ENCODE measurements at regions not wholly inside any gene's neighbourhood (a gene's known extent, or its start where the extent isn't known, plus 50 kb on each side); places are given as distances from the start of the nearest gene placed in this dataset.

DNA sequence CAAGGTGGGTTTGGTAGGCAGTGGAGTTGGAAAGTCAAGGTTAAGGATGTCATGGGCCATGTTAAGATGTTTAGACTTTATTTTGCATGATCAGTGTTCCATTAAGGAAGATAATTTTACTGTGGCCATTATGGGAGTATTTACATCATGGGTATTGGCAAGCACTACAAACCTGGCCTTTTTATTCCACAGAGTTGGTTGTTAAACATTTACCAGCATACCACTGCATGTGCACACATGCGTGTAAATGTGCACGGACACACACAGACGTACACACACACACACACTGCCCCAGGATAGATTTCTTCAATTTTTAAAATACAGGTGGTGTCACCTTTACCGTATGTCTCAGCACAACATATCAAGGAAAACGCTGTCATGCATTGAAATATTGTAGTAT lies 51.4 kb upstream of the ITGA6 start (continued):
- TF ChIP-seq ZSCAN20 (CRISPR knock-in tag; IDR thresholded peaks at IDR 0.05) (no peak), EHMT2 (IDR thresholded peaks at IDR 0.05; ENCODE audit: low read depth) (no peak), HOXA7 (CRISPR knock-in tag; IDR thresholded peaks at IDR 0.05) (no peak), MAFK (IDR thresholded peaks at IDR 0.05; ENCODE audit: partially characterized antibody) (no peak), FOXS1 (CRISPR knock-in tag; IDR thresholded peaks at IDR 0.05) (no peak), HEYL (CRISPR knock-in tag; IDR thresholded peaks at IDR 0.05) (no peak)
- TF ChIP-seq, protein P1, sequence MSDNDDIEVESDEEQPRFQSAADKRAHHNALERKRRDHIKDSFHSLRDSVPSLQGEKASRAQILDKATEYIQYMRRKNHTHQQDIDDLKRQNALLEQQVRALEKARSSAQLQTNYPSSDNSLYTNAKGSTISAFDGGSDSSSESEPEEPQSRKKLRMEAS (IDR thresholded peaks at IDR 0.05), result no peak

DNA sequence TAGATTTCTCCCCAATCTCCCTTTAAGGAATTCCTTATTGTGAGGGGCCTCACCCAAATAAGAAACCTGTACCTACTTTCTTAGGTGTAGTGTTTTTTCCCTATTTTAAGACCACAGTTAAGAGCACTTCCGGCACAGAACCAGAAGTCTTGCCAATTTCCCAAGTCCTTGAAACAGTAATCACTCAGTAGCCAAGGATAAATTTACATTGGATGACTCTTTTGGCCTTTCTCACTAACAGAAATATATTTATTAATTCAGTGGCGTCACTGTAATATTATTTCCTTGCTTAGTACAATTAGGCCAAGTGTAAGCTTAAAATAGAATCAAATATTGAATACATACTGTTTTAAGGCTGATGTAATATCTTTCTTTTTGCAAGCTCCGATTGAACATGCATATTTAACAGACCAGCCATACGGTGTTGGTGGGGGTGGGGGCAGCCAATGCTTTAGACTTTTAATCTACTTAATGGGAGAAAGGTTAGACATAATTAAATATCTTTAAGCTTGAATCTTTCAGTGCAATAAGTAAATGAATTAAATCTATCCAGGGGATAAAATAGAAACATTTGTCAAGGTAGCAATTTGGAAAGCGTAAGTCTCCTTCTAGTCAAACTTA lies 50.8 kb upstream of the ITGA6 start:
- TF ChIP-seq, protein P2, sequence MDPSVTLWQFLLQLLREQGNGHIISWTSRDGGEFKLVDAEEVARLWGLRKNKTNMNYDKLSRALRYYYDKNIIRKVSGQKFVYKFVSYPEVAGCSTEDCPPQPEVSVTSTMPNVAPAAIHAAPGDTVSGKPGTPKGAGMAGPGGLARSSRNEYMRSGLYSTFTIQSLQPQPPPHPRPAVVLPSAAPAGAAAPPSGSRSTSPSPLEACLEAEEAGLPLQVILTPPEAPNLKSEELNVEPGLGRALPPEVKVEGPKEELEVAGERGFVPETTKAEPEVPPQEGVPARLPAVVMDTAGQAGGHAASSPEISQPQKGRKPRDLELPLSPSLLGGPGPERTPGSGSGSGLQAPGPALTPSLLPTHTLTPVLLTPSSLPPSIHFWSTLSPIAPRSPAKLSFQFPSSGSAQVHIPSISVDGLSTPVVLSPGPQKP (IDR thresholded peaks at IDR 0.05; ENCODE audit: low read depth, low read length), result no peak
- TF ChIP-seq, protein P3, sequence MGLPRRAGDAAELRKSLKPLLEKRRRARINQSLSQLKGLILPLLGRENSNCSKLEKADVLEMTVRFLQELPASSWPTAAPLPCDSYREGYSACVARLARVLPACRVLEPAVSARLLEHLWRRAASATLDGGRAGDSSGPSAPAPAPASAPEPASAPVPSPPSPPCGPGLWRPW (IDR thresholded peaks at IDR 0.05), result no peak
- Histone ChIP-seq H3K27ac (no peak overlapping the region), H3K9me3 (peaks cover 3% of the 10 kb centered on the region; the same call in 2 of the 3 replicates), H3K4me2 (no peak overlapping the region), H3K4me1 (peaks cover 6% of the 10 kb centered on the region; the same call in 2 of the 3 replicates), H3K4me3 (no peak overlapping the region)
- no peak for DNase-seq (ENCODE audit: low read depth in 1 of 2, low spot score in 1 of 2)
- no peak for ATAC-seq
- ChIA-PET POLR2A (no interaction called here), CTCF (interaction anchor here (1.0 kb wide), 1 partner anchor 20 kb away, joined by 4 read pairs; no protein-coding TSS in a partner anchor)
- WGBS (ENCODE audit: missing lambda C conversion rate), result 83% methylated on average over 5 of the region's 5 CpGs
- no peak for FAIRE-seq

DNA sequence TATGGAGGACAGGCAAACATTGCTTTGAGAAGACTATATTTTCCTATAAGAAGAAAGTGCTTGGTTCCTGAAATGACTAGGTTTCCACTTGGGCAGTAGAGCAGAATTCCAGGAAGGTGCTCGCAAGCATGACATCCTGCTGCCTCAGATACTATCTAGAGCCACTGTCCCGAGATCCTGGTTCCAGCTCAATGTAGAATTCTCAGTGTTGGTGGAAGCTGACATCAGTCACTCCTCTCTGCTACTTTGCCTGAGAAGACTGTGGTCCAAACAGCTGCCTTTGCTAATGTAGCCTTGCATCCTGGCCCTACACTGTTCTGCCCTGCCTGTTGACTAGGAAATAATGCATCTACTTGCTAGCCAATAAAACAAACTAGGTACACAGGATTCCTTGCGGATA lies 50.0 kb upstream of the ITGA6 start:
- ATAC-seq (no peak), DNase-seq (ENCODE audit: low read depth in 1 of 2, low spot score in 1 of 2) (no peak), FAIRE-seq (no peak)
- TF ChIP-seq TP53 (CRISPR knock-in tag; IDR thresholded peaks at IDR 0.05), result no peak
- no peak for TF ChIP-seq CBX2 (IDR thresholded peaks at IDR 0.05; ENCODE audit: borderline replicate concordance, low read depth)
- TF ChIP-seq, protein P3 (IDR thresholded peaks at IDR 0.05), result no peak
- TF ChIP-seq NR3C1 (IDR thresholded peaks at IDR 0.05), result no peak
- no peak for TF ChIP-seq HEYL (CRISPR knock-in tag; IDR thresholded peaks at IDR 0.05)
- TF ChIP-seq, protein P1 (IDR thresholded peaks at IDR 0.05), result no peak
- TF ChIP-seq EHF (CRISPR knock-in tag; IDR thresholded peaks at IDR 0.05), result no peak
- TF ChIP-seq GATA3 (IDR thresholded peaks at IDR 0.05; ENCODE audit: borderline replicate concordance), result no peak
- TF ChIP-seq, protein P4, sequence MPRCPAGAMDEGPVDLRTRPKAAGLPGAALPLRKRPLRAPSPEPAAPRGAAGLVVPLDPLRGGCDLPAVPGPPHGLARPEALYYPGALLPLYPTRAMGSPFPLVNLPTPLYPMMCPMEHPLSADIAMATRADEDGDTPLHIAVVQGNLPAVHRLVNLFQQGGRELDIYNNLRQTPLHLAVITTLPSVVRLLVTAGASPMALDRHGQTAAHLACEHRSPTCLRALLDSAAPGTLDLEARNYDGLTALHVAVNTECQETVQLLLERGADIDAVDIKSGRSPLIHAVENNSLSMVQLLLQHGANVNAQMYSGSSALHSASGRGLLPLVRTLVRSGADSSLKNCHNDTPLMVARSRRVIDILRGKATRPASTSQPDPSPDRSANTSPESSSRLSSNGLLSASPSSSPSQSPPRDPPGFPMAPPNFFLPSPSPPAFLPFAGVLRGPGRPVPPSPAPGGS (IDR thresholded peaks at IDR 0.05), result no peak
- TF ChIP-seq, protein P5, sequence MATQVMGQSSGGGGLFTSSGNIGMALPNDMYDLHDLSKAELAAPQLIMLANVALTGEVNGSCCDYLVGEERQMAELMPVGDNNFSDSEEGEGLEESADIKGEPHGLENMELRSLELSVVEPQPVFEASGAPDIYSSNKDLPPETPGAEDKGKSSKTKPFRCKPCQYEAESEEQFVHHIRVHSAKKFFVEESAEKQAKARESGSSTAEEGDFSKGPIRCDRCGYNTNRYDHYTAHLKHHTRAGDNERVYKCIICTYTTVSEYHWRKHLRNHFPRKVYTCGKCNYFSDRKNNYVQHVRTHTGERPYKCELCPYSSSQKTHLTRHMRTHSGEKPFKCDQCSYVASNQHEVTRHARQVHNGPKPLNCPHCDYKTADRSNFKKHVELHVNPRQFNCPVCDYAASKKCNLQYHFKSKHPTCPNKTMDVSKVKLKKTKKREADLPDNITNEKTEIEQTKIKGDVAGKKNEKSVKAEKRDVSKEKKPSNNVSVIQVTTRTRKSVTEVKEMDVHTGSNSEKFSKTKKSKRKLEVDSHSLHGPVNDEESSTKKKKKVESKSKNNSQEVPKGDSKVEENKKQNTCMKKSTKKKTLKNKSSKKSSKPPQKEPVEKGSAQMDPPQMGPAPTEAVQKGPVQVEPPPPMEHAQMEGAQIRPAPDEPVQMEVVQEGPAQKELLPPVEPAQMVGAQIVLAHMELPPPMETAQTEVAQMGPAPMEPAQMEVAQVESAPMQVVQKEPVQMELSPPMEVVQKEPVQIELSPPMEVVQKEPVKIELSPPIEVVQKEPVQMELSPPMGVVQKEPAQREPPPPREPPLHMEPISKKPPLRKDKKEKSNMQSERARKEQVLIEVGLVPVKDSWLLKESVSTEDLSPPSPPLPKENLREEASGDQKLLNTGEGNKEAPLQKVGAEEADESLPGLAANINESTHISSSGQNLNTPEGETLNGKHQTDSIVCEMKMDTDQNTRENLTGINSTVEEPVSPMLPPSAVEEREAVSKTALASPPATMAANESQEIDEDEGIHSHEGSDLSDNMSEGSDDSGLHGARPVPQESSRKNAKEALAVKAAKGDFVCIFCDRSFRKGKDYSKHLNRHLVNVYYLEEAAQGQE (IDR thresholded peaks at IDR 0.05), result no peak
- TF ChIP-seq ESRRA (IDR thresholded peaks at IDR 0.05; ENCODE audit: borderline replicate concordance, low read length), result no peak
- no peak for TF ChIP-seq FOSL2 (IDR thresholded peaks at IDR 0.05)
- no peak for TF ChIP-seq FOSL2 (CRISPR knock-in tag; IDR thresholded peaks at IDR 0.05)
- TF ChIP-seq FOXS1 (CRISPR knock-in tag; IDR thresholded peaks at IDR 0.05), result no peak
- TF ChIP-seq CHD2 (IDR thresholded peaks at IDR 0.05; ENCODE audit: low read length, partially characterized antibody), result no peak
- no peak for TF ChIP-seq EHMT2 (IDR thresholded peaks at IDR 0.05; ENCODE audit: low read depth)
- peaks cover 6% of the 10 kb centered on the region; the same call in 2 of the 3 replicates for H3K4me1 ChIP-seq
- H3K4me3 ChIP-seq, result no peak overlapping the region
- H3K9me3 ChIP-seq, result peaks cover 3% of the 10 kb centered on the region; the same call in 2 of the 3 replicates
- no peak overlapping the region for H3K4me2 ChIP-seq
- H3K27ac ChIP-seq, result no peak overlapping the region
- 61% methylated on average over 3 of the region's 3 CpGs for WGBS (ENCODE audit: missing lambda C conversion rate)
- ChIA-PET CTCF (interaction anchor here (1.0 kb wide), 1 partner anchor 19 kb away, joined by 4 read pairs; no protein-coding TSS in a partner anchor), POLR2A (no interaction called here)

All from A549 (cell line).